ENCODE measurements at regions not wholly inside any gene's neighbourhood (a gene's known extent, or its start where the extent isn't known, plus 50 kb on each side); places are given as distances from the start of the nearest gene placed in this dataset.

DNA sequence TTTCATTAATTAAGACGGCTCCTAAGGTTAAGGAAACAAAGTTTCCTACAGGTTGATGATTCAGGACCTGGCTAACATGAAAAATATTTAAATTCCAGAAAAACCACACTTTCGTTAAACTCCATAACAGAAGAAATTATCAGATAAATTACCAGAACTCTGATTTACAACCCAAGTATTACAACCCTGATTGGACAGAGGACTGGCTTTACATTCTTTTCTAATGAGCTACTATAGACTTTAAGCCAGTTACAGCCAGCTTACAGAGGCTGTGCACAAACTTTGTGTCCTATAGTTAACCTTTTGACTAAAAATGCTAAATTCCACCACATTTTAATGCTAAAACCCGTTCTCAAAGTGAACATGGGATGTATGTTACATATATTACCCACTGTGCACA, 458.6 kb downstream of the KCNJ3 start:
- TF ChIP-seq, protein P1, sequence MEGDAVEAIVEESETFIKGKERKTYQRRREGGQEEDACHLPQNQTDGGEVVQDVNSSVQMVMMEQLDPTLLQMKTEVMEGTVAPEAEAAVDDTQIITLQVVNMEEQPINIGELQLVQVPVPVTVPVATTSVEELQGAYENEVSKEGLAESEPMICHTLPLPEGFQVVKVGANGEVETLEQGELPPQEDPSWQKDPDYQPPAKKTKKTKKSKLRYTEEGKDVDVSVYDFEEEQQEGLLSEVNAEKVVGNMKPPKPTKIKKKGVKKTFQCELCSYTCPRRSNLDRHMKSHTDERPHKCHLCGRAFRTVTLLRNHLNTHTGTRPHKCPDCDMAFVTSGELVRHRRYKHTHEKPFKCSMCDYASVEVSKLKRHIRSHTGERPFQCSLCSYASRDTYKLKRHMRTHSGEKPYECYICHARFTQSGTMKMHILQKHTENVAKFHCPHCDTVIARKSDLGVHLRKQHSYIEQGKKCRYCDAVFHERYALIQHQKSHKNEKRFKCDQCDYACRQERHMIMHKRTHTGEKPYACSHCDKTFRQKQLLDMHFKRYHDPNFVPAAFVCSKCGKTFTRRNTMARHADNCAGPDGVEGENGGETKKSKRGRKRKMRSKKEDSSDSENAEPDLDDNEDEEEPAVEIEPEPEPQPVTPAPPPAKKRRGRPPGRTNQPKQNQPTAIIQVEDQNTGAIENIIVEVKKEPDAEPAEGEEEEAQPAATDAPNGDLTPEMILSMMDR (IDR thresholded peaks at IDR 0.05): no peak
- TF ChIP-seq POLR2A (IDR thresholded peaks at IDR 0.05): no peak

Data from heart left ventricle (tissue), 13 donors.